ENCODE measurements at regions not wholly inside any gene's neighbourhood (a gene's known extent, or its start where the extent isn't known, plus 50 kb on each side); places are given as distances from the start of the nearest gene placed in this dataset.

GRCh38 chr13:73842626-73843025 is 291.6 kb downstream of the KLF12 start:
- no peak for DNase-seq (ENCODE audit: low spot score)
- H3K4me1 Mint-ChIP-seq (ENCODE audit: unreplicated experiment) = peaks cover 8% of the 10 kb centered on the region
- H3K4me3 Mint-ChIP-seq (ENCODE audit: unreplicated experiment) = no peak overlapping the region
- no peaks in the 10 kb centered on the region for H3K27me3 Mint-ChIP-seq (ENCODE audit: unreplicated experiment)
- peaks cover 8% of the 10 kb centered on the region for H3K36me3 Mint-ChIP-seq (ENCODE audit: low read depth, unreplicated experiment)
- no peak overlapping the region for H3K27ac Mint-ChIP-seq (ENCODE audit: unreplicated experiment)
- no peaks in the 10 kb centered on the region for H3K9me3 Mint-ChIP-seq (ENCODE audit: unreplicated experiment)
- no peak for TF ChIP-seq CTCF (IDR thresholded peaks at IDR 0.05; ENCODE audit: unreplicated experiment)

DNA sequence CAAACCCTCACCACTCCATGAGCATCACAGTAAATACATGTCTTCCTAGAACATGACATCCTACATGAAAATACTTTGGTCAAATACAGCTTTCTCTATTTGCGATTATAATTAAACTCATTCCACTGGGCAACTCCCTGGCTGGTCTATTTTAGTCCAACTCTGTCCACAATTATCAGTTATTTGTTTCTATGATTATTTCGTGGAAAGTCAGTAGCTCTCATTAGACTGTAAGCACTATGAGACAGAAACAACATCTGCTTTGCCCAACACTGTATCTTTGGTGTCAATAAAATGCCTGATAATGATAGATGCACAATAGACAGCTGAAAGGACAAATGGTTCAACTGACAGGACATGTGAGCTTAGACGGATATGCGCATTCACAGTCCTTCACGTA is 292.0 kb downstream of the KLF12 start:
- no peak for TF ChIP-seq CTCF (IDR thresholded peaks at IDR 0.05; ENCODE audit: unreplicated experiment)
- Mint-ChIP-seq H3K27ac (ENCODE audit: unreplicated experiment) (no peak overlapping the region), H3K9me3 (ENCODE audit: unreplicated experiment) (no peaks in the 10 kb centered on the region), H3K4me3 (ENCODE audit: unreplicated experiment) (no peak overlapping the region), H3K4me1 (ENCODE audit: unreplicated experiment) (peaks cover 8% of the 10 kb centered on the region), H3K27me3 (ENCODE audit: unreplicated experiment) (no peaks in the 10 kb centered on the region), H3K36me3 (ENCODE audit: low read depth, unreplicated experiment) (peaks cover 8% of the 10 kb centered on the region)
- no peak for DNase-seq (ENCODE audit: low spot score)

GRCh38 chr13:73837147-73837546 is 297.1 kb downstream of the KLF12 start:
- no peak for TF ChIP-seq CTCF (IDR thresholded peaks at IDR 0.05; ENCODE audit: unreplicated experiment)
- Mint-ChIP-seq H3K4me3 (ENCODE audit: unreplicated experiment) (no peak overlapping the region), H3K9me3 (ENCODE audit: unreplicated experiment) (no peaks in the 10 kb centered on the region), H3K27ac (ENCODE audit: unreplicated experiment) (no peak overlapping the region), H3K36me3 (ENCODE audit: low read depth, unreplicated experiment) (no peaks in the 10 kb centered on the region), H3K4me1 (ENCODE audit: unreplicated experiment) (peaks cover 7% of the 10 kb centered on the region), H3K27me3 (ENCODE audit: unreplicated experiment) (no peaks in the 10 kb centered on the region)
- DNase-seq (ENCODE audit: low spot score) = no peak

GRCh38 chr13:73835138-73835721 is 299.0 kb downstream of the KLF12 start:
- DNase-seq (ENCODE audit: low spot score) = no peak
- TF ChIP-seq CTCF (IDR thresholded peaks at IDR 0.05; ENCODE audit: unreplicated experiment) = peak; percentile 84
- Mint-ChIP-seq H3K9me3 (ENCODE audit: unreplicated experiment) (no peaks in the 10 kb centered on the region), H3K27ac (ENCODE audit: unreplicated experiment) (no peak overlapping the region), H3K36me3 (ENCODE audit: low read depth, unreplicated experiment) (no peaks in the 10 kb centered on the region), H3K4me1 (ENCODE audit: unreplicated experiment) (peaks cover 9% of the 10 kb centered on the region), H3K4me3 (ENCODE audit: unreplicated experiment) (no peak overlapping the region), H3K27me3 (ENCODE audit: unreplicated experiment) (no peaks in the 10 kb centered on the region)

- H3K36me3 Mint-ChIP-seq (ENCODE audit: low read depth, unreplicated experiment) = no peaks in the 10 kb centered on the region
- H3K4me1 Mint-ChIP-seq (ENCODE audit: unreplicated experiment) = peaks cover 16% of the 10 kb centered on the region
- no peak for DNase-seq (ENCODE audit: low spot score)
- H3K27ac Mint-ChIP-seq (ENCODE audit: unreplicated experiment) = no peak overlapping the region
- no peaks in the 10 kb centered on the region for H3K9me3 Mint-ChIP-seq (ENCODE audit: unreplicated experiment)
- H3K4me3 Mint-ChIP-seq (ENCODE audit: unreplicated experiment) = no peak overlapping the region
- no peaks in the 10 kb centered on the region for H3K27me3 Mint-ChIP-seq (ENCODE audit: unreplicated experiment)
- TF ChIP-seq CTCF (IDR thresholded peaks at IDR 0.05; ENCODE audit: unreplicated experiment) = no peak
Measured at GRCh38 chr13:73833325-73834070, 300.7 kb downstream of the KLF12 start.

Data from endothelial cell (in vitro differentiated cells).